ENCODE measurements at regions not wholly inside any gene's neighbourhood (a gene's known extent, or its start where the extent isn't known, plus 50 kb on each side); places are given as distances from the start of the nearest gene placed in this dataset.

DNA sequence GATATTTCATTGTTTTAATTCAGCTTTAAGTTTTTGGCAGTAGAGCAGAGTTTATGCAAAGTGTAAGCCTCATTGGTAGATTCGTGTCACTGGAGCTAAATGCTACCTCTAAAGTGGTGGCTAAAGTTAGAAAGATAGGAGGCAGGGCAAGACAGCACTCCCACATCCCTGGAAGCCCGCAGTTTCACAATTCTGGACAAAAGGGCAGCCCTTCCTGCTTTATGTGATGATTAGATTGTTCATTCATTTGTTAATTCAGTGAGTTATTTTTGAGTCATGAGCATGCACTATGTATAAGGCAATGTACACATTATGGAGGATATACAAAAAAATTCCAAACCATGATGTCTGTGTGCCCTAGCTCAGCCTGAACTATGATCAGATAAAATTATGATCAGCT is 52.1 kb upstream of the EIF3M start:
- peak; percentile 58 for DNase-seq

DNA sequence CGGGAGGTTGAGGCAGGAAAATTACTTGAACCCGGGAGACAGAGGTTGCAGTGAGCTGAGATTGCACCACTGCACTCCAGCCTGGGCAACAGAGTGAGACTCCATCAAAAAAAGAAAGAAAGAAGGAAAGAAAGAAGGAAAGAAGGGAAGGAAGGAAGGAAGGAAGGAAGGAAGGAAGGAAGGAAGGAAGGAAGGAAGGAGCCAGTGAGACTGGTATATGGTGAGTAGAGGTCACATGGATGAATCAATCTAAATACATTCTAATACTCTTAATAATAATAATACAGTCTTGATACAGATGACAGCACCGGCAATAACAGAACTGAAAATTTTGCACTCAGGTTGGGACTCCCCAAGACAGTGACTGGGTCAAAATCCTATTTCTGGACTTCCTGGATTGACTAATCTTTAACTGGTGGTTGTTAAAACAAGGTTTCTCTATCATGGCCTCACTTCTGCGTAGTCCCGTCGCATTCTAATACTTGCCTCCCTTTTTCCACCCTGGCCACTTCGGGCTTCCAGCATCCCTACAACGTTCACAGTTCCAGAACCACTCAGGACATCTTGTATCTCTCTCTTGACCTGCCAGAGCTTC is 53.5 kb upstream of the EIF3M start:
- DNase-seq: no peak

DNA sequence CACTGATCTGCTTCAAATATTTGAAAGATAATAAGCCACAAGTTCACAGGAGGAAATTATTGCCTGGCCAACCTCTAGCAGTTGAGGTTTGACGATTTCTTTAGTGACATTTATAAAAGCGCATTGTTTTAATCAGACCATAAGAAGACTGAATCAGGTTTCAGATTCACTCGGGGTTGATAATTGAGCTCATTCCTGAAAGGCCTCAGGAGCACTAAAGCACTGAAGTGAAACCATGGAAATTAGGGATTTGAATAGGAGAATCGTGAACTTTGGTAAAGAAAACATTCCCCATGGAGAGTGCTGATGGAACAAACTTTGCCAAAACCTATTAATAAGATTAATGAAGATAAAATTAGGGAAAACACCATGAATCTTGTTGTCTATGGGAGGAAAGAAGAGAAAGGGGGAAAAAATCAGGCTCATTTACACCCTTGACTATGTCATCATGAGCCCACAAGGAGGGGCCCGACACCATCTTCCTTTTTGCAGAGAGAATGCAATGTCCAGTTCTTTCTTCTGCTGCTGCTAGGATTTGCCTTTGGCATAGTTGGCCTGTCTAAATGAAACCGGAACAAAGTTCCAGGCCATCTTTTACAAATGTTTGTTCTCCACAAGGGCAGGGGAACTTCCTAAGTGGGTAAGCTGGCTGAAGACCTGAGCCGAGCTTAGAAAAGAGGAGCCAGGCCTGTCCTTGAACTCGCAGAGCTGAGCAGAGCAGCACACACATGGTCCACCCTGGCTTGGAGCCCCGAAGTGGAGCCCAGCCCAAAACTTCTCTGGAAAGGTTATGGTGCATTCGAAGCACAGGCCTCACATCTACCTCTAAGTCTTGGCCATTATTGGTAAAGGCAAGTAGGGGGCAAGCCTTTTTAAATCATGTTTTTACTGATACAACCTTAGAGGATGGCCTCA is 56.1 kb upstream of the EIF3M start:
- peak; percentile 97 for DNase-seq

DNA sequence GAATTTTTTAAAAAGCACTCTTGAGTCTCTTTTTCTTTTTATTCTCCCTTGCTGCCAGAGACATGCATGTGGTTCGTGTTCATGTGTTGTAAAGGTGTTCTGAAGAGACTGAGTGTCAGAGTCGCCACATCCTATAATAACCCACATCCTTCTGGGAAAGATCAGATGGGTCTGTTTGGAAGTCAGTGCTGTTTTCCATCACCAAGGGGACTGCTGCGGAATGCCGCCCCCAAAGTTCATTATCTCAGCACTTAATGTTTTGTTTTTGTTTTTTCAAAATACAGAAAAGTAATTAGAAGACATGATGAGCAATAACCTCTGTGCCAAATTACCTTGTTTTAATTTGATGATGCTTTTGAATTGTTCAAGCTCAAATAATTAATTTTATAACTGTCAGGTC is 56.9 kb upstream of the EIF3M start:
- peak; percentile 97 for DNase-seq

DNA sequence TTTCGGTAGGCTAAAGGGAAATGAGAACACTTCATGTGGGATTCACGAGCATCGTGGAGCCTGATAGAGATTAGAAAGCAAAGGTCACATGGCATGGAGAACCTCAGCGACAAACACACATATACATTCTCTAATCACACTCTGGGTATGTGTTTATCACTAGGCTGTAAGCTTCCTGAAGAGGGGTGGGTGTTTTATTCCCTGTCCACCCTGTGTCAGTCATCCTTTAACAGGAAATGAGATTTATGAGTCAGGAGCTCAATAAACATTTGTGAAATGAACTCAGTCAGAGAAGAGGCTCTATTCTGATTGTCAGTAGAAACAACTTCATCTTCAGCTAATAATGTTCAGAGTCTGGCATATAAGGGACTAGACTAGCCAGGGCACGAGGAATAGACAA is 71.7 kb upstream of the EIF3M start:
- DNase-seq: no peak

DNA sequence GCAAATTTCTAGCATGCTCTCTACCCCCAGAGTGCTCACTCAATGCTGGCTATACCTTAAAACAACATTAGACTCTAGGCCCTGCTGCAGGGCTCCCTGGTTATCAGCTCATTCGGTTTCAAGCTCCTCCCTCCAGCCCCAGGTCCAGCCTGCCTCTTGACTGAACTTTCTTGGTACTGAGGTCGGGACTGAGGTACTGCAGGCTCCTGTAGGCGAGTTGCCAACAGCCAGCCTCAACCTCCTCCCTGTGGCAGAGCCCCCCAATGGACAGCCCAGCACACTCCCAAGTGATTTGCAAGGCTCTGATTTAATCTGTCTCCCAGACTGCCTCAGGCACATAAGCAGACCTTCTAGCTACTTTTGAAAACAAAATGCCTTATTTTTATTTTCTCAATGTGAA is 73.6 kb upstream of the EIF3M start:
- no peak for DNase-seq

DNA sequence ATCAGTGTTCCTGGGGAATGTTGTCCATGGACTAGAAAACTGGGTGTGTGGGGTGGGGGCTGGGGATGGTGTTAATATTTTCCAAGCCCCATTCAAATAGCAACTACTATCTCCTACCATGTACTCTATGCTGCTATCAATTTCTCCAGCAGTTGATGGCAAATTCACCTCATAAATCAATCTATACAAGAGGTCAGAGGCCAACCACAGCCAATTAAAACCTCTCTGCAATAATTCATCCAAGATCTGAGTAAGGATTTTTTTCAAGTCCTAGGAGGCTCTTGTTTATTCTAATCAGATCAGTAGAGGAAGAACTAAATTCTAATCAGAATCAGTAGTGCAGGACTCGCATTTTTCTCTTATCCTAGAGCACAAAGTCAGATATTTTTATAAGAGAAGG is 73.4 kb upstream of the WT1 start:
- no peak for DNase-seq

DNA sequence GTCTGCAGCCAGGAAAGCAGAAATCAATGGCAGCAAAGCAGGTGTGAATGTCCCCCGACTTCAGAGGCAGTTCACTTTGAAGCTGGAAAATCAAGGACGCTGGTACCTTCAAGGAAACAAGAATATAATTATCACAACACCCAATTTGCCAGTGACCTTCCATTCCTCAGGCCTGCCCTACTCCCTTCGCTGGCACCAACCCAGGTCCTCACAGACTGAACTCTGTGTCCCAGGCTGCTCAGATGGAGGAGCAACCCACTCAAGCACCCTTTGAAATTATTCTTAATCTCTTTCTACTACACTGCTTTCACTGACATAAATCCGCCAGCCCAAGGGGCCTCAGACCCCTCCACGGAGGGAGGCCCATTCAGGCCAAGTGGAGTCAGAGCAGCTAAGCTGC is 64.7 kb upstream of the WT1 start:
- DNase-seq: no peak

DNA sequence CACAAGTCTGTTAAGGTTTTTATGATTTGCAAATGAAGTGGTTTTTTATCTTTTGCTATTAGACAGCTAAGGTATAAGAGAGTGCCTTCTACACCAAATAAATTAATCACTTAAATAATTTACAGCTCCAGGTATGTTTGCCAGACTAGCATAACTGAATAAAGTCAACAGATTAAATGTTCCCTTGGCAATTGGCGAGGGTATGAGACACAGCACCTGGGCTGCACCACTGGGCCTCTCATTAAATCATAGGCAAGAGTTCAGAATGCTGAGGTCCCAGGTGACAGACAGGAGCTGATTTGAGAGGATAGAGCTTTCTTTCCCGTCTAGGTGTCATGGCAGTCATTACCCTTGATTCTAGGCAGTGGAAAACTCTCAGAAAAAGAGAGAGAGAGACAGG is 62.6 kb upstream of the WT1 start:
- DNase-seq: no peak

DNA sequence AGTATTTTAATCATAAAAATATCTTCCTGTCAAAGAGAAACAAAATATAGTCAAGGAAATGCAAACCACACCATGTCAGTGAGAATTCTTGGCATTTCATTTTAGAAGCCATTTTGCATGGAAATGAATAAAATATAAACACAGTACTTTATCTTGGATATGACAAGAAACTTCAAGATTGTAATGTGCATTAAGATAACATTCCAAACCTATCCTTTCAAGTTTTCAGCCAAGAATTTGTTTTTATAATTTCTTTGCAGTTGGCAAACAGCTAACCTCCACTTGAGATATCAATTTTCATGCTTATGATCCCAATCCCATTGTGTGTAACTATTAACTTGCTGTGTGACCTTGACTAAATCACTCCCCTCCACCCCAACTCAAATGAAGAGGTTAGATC is 59.3 kb upstream of the WT1 start:
- no peak for DNase-seq

DNA sequence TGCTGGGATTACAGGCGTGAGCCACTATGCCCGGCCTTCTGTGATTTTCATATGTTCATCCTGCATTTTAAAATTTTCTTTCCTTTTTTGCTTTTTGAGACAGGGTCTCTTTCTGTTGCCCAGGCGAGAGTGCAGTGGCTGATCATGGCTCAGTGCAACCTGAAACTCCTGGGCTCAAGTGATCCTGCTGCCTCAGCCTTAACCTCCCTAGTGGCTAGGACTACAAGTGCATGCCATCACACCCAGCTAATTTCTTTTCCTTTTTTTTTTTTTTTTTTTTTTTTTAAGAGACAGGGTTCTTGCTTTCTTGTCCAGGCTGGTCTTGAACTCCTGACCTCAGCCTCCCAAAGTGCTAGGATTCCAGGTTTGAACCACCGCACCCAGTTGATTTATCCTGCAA is 54.1 kb upstream of the WT1 start:
- no peak for DNase-seq

DNA sequence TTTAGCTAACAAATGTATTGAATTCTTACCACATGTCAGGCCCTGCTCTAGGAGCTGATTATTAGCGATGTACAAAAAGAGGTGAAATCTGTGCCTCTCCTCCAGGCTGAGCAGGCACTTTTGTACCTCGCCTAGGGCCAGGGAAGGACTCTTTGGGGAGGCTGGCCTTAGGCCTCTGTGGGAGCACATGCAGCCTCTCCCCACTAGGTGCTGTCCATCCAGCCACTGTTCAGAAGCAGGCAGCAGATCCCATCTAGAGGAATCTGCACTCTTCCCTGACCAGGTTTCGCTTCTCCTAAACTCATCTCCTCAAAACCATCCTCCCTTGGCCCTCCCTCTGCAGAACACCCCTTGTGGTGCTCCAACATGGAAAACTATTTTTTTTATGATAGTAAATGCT is 51.9 kb upstream of the WT1 start:
- no peak for DNase-seq

DNA sequence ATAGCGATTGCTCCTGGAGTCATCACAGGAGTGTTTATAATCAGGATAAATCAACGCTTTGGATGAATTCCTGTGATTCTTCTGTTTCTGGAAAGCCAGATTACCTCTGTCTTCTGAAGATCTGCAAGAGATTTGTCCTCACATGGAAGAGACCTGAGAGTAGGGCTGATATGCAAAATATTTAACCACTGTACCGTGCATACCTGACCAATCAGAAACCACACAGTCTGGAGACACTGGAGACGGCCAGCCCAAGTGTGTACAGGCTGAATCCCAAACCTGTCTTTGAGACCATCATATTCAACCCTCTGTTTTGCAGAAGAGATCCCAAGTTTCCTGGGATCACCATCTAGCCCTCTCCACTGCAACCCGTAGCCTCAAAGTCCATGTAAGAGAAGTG is 50.4 kb upstream of the WT1 start:
- no peak for DNase-seq

All from kidney glomerular epithelial cell (primary cell).